IMR-90 (cell line): ENCODE measurements at regions not wholly inside any gene's neighbourhood (a gene's known extent, or its start where the extent isn't known, plus 50 kb on each side); places are given as distances from the start of the nearest gene placed in this dataset.

Experiments
- ATAC-seq: fragments of 200-7000 bp; cut with Tn5 transposase; 2 replicates; pipeline ENCODE4 v1.9.1; 2020; ENCODE audit warnings: low read depth, mild to moderate bottlenecking, moderate library complexity
- BruUV-seq: library from RNA; stranded (reverse); fragments of 400-500 nt; replicated peaks from 2 replicates; lab custom pipeline; 2021; lab: Mats Ljungman, UMichigan
- CTCF ChIA-PET: fragments of 300-600 bp; formaldehyde crosslinking; extraction: SDS; loops from one replicate; lab custom pipeline; 2021; ENCODE audit warnings: antibody characterized with exemption; lab: Yijun Ruan, JAX
- POLR2A ChIA-PET: fragments of 300-600 bp; sonication (Branson Sonifier 250); formaldehyde crosslinking; loops from one replicate; lab custom pipeline; 2022; ENCODE audit warnings: antibody characterized with exemption; ENCODE audit not compliant: unreplicated experiment; lab: Charles Lee
- DNase-seq: peaks from one replicate; pipeline ENCODE4 v3.0.0; 2013
- H2AFZ ChIP-seq: replicated peaks from 2 replicates; pipeline ENCODE3; 2013; ENCODE audit warnings: low read length, mild to moderate bottlenecking; ENCODE audit not compliant: poor library complexity
- H2AK5ac ChIP-seq: 2 replicates; pipeline ENCODE4 v1.6.1; 2013; ENCODE audit warnings: low read depth, low read length, inconsistent platforms
- H2AK9ac ChIP-seq: replicated peaks from 2 replicates; pipeline ENCODE3; 2013; ENCODE audit warnings: mild to moderate bottlenecking, low read depth, low read length, moderate library complexity; ENCODE audit not compliant: poor library complexity
- H2BK120ac ChIP-seq: 2 replicates; pipeline ENCODE4 v1.6.1; 2013; ENCODE audit warnings: low read depth, low read length, inconsistent platforms
- H2BK15ac ChIP-seq: 3 replicates; pipeline ENCODE4 v1.6.1; 2013; ENCODE audit warnings: low read depth, low read length, inconsistent platforms
- H2BK20ac ChIP-seq: 2 replicates; pipeline ENCODE4 v1.6.1; 2013; ENCODE audit warnings: low read depth, mild to moderate bottlenecking, inconsistent platforms, low read length, moderate library complexity
- H2BK5ac ChIP-seq: 2 replicates; pipeline ENCODE4 v1.6.1; 2013; ENCODE audit warnings: mild to moderate bottlenecking, low read depth, low read length, inconsistent platforms; ENCODE audit not compliant: poor library complexity, severe bottlenecking
- H3K14ac ChIP-seq: replicated peaks from 2 replicates; pipeline ENCODE4 v1.6.1; 2013; ENCODE audit warnings: low read depth, low read length, inconsistent platforms
- H3K18ac ChIP-seq: 2 replicates; pipeline ENCODE4 v1.6.1; 2013; ENCODE audit warnings: low read depth, low read length, control low read depth
- H3K23ac ChIP-seq: 2 replicates; pipeline ENCODE4 v1.6.1; 2013; ENCODE audit warnings: low read depth, low read length, inconsistent platforms
- H3K27ac ChIP-seq: 2 replicates; pipeline ENCODE4 v1.5.1; 2013; ENCODE audit warnings: mild to moderate bottlenecking, control low read depth, low read length; ENCODE audit not compliant: insufficient read depth
- H3K27me3 ChIP-seq: 2 replicates; pipeline ENCODE4 v1.6.1; 2013; ENCODE audit warnings: low read length; ENCODE audit not compliant: control insufficient read depth, insufficient read depth
- H3K36me3 ChIP-seq: 2 replicates; pipeline ENCODE4 v1.6.1; 2013; ENCODE audit warnings: low read length, mixed read lengths; ENCODE audit not compliant: control insufficient read depth, insufficient read depth
- H3K4ac ChIP-seq: 2 replicates; pipeline ENCODE4 v1.6.1; 2013; ENCODE audit warnings: low read depth, low read length, inconsistent platforms
- H3K4me1 ChIP-seq: 2 replicates; pipeline ENCODE4 v1.6.1; 2013; ENCODE audit warnings: low read length, mixed read lengths; ENCODE audit not compliant: control insufficient read depth, insufficient read depth
- H3K4me2 ChIP-seq: 2 replicates; pipeline ENCODE4 v1.6.1; 2013; ENCODE audit warnings: low read depth, mild to moderate bottlenecking, control low read depth, low read length, moderate library complexity
- H3K4me3 ChIP-seq: 2 replicates; pipeline ENCODE4 v1.5.1; 2013; ENCODE audit warnings: low read depth, mild to moderate bottlenecking, control low read depth, low read length, moderate library complexity; ENCODE audit not compliant: insufficient read depth
- H3K56ac ChIP-seq: 2 replicates; pipeline ENCODE4 v1.6.1; 2013; ENCODE audit warnings: low read length, inconsistent platforms; ENCODE audit not compliant: insufficient read depth; ENCODE audit errors: extremely low read depth
- H3K79me1 ChIP-seq, 2 experiments: 2 replicates each; pipeline ENCODE4 v1.6.1; 2013; ENCODE audit warnings: low read length in 2 of 2, inconsistent platforms in 1 of 2, low read depth in 1 of 2
- H3K9ac ChIP-seq: 2 replicates; pipeline ENCODE4 v1.6.1; 2013; ENCODE audit warnings: low read depth, low read length, control low read depth
- H3K9me1 ChIP-seq: 2 replicates; pipeline ENCODE4 v1.6.1; 2013; ENCODE audit warnings: low read length, inconsistent platforms; ENCODE audit not compliant: insufficient read depth
- H3K9me3 ChIP-seq: 2 replicates; pipeline ENCODE4 v1.6.1; 2013; ENCODE audit warnings: low read length; ENCODE audit not compliant: control insufficient read depth, insufficient read depth
- H4K20me1 ChIP-seq: 2 replicates; pipeline ENCODE4 v1.6.1; 2013; ENCODE audit warnings: low read length, inconsistent platforms; ENCODE audit not compliant: insufficient read depth
- H4K5ac ChIP-seq: 2 replicates; pipeline ENCODE4 v1.6.1; 2013; ENCODE audit warnings: mild to moderate bottlenecking, low read depth, low read length, control low read depth
- H4K8ac ChIP-seq, 2 experiments: 2 replicates each; pipeline ENCODE4 v1.6.1; 2013; ENCODE audit warnings: low read depth in 2 of 2, low read length in 2 of 2, control low read depth in 1 of 2, inconsistent platforms in 1 of 2
- H4K91ac ChIP-seq: 2 replicates; pipeline ENCODE4 v1.6.1; 2013; ENCODE audit warnings: low read depth, low read length, inconsistent platforms; ENCODE audit not compliant: insufficient read depth
- BHLHE40 ChIP-seq: fragments of 150-350 bp; IDR thresholded peaks from 2 replicates; pipeline ENCODE4 v1.6.1; 2016; ENCODE audit warnings: mild to moderate bottlenecking, low read depth, low read length
- CEBPB ChIP-seq: IDR thresholded peaks from 2 replicates; pipeline ENCODE4 v1.6.1; 2012; ENCODE audit warnings: low read depth, low read length, improper control_type of control experiment
- CHD1 ChIP-seq: IDR thresholded peaks from 2 replicates; pipeline ENCODE4 v1.6.1; 2012; ENCODE audit warnings: low read depth, low read length, improper control_type of control experiment
- CTCF ChIP-seq: conservative IDR thresholded peaks from 2 replicates; pipeline ENCODE4 v1.5.1; 2012; ENCODE audit warnings: mild to moderate bottlenecking, low read depth, low read length, improper control_type of control experiment
- FOS ChIP-seq: fragments of 150-350 bp; IDR thresholded peaks from 2 replicates; pipeline ENCODE4 v1.6.1; 2016; ENCODE audit warnings: low read depth, low read length
- MAFK ChIP-seq: IDR thresholded peaks from 2 replicates; pipeline ENCODE4 v1.6.1; 2012; ENCODE audit warnings: low read depth, low read length, improper control_type of control experiment
- MAZ ChIP-seq: IDR thresholded peaks from 2 replicates; pipeline ENCODE4 v1.6.1; 2012; ENCODE audit warnings: low read depth, mild to moderate bottlenecking, low read length, improper control_type of control experiment, moderate library complexity, borderline replicate concordance
- MXI1 ChIP-seq: IDR thresholded peaks from 2 replicates; pipeline ENCODE4 v1.6.1; 2012; ENCODE audit warnings: low read depth, mild to moderate bottlenecking, low read length, moderate library complexity, borderline replicate concordance
- NFE2L2 ChIP-seq: fragments of 150-350 bp; IDR thresholded peaks from 2 replicates; pipeline ENCODE4 v1.6.1; 2016; ENCODE audit warnings: low read depth, mild to moderate bottlenecking, low read length
- POLR2A ChIP-seq: IDR thresholded peaks from 2 replicates; pipeline ENCODE4 v1.6.1; 2012; ENCODE audit warnings: mild to moderate bottlenecking, low read depth, low read length
- RAD21 ChIP-seq: IDR thresholded peaks from 2 replicates; pipeline ENCODE4 v1.6.1; 2012; ENCODE audit warnings: low read length, improper control_type of control experiment
- RCOR1 ChIP-seq: IDR thresholded peaks from 2 replicates; pipeline ENCODE4 v1.6.1; 2012; ENCODE audit warnings: mild to moderate bottlenecking, low read length, improper control_type of control experiment; ENCODE audit not compliant: insufficient replicate concordance
- RFX5 ChIP-seq: IDR thresholded peaks from 2 replicates; pipeline ENCODE4 v1.8.0; 2012; ENCODE audit warnings: low read depth, mild to moderate bottlenecking, low read length, moderate library complexity
- SMC3 ChIP-seq: fragments of 150-350 bp; IDR thresholded peaks from 2 replicates; pipeline ENCODE4 v1.6.1; 2016; ENCODE audit warnings: low read depth, mild to moderate bottlenecking, antibody characterized with exemption, low read length, moderate library complexity
- USF2 ChIP-seq: fragments of 150-350 bp; IDR thresholded peaks from 2 replicates; pipeline ENCODE4 v1.6.1; 2017; ENCODE audit warnings: mild to moderate bottlenecking, antibody characterized with exemption, low read length, low read depth
- WGBS, 2 experiments: methylation state at CpG; one replicate each; pipeline versions ENCODE4 v1.1.5 to v1.1.7; 2013; ENCODE audit warnings: missing lambda C conversion rate in 2 of 2; ENCODE audit not compliant: insufficient read length in 1 of 2; ENCODE audit errors: extremely low coverage in 2 of 2; 5-methylcytosine and 5-hydroxymethylcytosine counted together
- dilution Hi-C: fragments of 300-500 bp; cut with HindIII; formaldehyde crosslinking; loops from one replicate; pipeline ENCODE4 v1.14.3; 2018; ENCODE audit warnings: low sequenced_read_pairs; ENCODE audit not compliant: unreplicated experiment
- in situ Hi-C: fragments of 300-500 bp; cut with MboI; formaldehyde crosslinking; loops from 3 replicates; pipeline ENCODE4 v1.14.3; 2019; ENCODE audit warnings: low sequenced_read_pairs, inconsistent platforms, mixed read lengths
- intact Hi-C: fragments of 100-400 bp; cut with micrococcal nuclease; formaldehyde crosslinking; loops from 2 replicates; pipeline ENCODE4 v1.10.0; 2022
- TF ChIP-seq, protein P1 (sequence below): fragments of 150-350 bp; IDR thresholded peaks from 2 replicates; pipeline ENCODE4 v1.6.1; 2016; ENCODE audit warnings: low read depth, mild to moderate bottlenecking, low read length, moderate library complexity, borderline replicate concordance

DNA sequence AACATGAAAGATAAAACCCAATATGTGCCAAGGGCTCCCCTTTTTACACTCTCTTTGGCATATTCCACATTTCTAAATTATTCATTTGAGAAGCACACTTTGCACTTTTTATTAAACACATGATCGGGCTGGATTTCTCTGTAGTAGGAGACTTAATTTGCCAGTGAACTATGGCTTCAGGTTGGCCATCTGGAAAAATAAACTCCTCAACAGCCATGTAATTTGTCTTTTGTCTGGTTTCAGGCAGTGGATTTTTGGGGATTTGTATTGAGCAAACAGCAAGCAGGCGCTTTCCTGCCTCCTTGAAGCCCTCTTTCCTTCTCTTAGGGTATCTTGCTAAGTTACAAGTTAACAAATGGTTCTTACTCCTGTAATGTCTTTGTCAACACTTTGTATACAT is 73.0 kb upstream of the DMRTA1 start:
- H2BK120ac ChIP-seq, result no peak overlapping the region
- in situ Hi-C loops, result no loop called here
- H3K4me1 ChIP-seq, result no peaks in the 10 kb centered on the region
- intact Hi-C loops, result no loop called here
- H3K23ac ChIP-seq, result no peak overlapping the region
- no peak overlapping the region for H3K4me3 ChIP-seq
- H3K36me3 ChIP-seq, result no peaks in the 10 kb centered on the region
- no peak overlapping the region for H3K18ac ChIP-seq
- H2AK9ac ChIP-seq, result no peak overlapping the region
- H3K9me1 ChIP-seq, result no peaks in the 10 kb centered on the region
- H2AFZ ChIP-seq, result no peak overlapping the region
- WGBS, 2 experiments, result no CpG with 5 or more reads among the region's 2 CpGs
- no peaks in the 10 kb centered on the region for H3K27me3 ChIP-seq
- no peak overlapping the region for H3K4me2 ChIP-seq
- no peak overlapping the region for H3K14ac ChIP-seq
- no peak for DNase-seq
- no peak overlapping the region for H4K5ac ChIP-seq
- H2AK5ac ChIP-seq, result no peak overlapping the region
- H4K8ac ChIP-seq, result no peak overlapping the region
- no peak overlapping the region for H3K9ac ChIP-seq
- no peak for TF ChIP-seq CHD1
- no peak for TF ChIP-seq CTCF
- no peak for TF ChIP-seq MAZ
- TF ChIP-seq MAFK, result no peak
- TF ChIP-seq RCOR1, result no peak
- TF ChIP-seq RFX5, result no peak
- no peak for TF ChIP-seq CEBPB
- no peak for TF ChIP-seq FOS
- no peak for TF ChIP-seq RAD21
- no peak for TF ChIP-seq USF2
- no peak for TF ChIP-seq MXI1
- TF ChIP-seq, protein P1, sequence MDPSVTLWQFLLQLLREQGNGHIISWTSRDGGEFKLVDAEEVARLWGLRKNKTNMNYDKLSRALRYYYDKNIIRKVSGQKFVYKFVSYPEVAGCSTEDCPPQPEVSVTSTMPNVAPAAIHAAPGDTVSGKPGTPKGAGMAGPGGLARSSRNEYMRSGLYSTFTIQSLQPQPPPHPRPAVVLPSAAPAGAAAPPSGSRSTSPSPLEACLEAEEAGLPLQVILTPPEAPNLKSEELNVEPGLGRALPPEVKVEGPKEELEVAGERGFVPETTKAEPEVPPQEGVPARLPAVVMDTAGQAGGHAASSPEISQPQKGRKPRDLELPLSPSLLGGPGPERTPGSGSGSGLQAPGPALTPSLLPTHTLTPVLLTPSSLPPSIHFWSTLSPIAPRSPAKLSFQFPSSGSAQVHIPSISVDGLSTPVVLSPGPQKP, result no peak
- TF ChIP-seq NFE2L2, result no peak
- no peak for TF ChIP-seq POLR2A
- no peak for TF ChIP-seq SMC3
- TF ChIP-seq BHLHE40, result no peak
- H2BK5ac ChIP-seq, result no peak overlapping the region
- H2BK20ac ChIP-seq, result no peak overlapping the region
- no peak overlapping the region for H3K27ac ChIP-seq
- no peak overlapping the region for H4K91ac ChIP-seq
- no TSS peak for BruUV-seq
- no peak for ATAC-seq
- no peaks in the 10 kb centered on the region for H3K9me3 ChIP-seq
- no peak overlapping the region for H3K56ac ChIP-seq
- H2BK15ac ChIP-seq, result no peak overlapping the region
- POLR2A ChIA-PET, result no interaction called here
- H3K79me1 ChIP-seq, result no peaks in the 10 kb centered on the region
- H3K4ac ChIP-seq, result no peak overlapping the region
- H4K20me1 ChIP-seq, result no peaks in the 10 kb centered on the region
- dilution Hi-C loops, result no loop called here
- CTCF ChIA-PET, result no interaction called here
